ENCODE measurements at regions not wholly inside any gene's neighbourhood (a gene's known extent, or its start where the extent isn't known, plus 50 kb on each side); places are given as distances from the start of the nearest gene placed in this dataset.

GRCh38 chr5:159398936-159399335 lies 68.6 kb upstream of the IL12B start:
- H3K4me3 ChIP-seq, result no peak overlapping the region
- no peaks in the 10 kb centered on the region for H3K27me3 ChIP-seq
- DNase-seq, result no peak
- intact Hi-C loops (cut with DNase I), result no loop called here
- no peak overlapping the region for H3K27ac ChIP-seq
- H3K9me3 ChIP-seq, result no peaks in the 10 kb centered on the region
- ATAC-seq, result no peak
- H3K36me3 ChIP-seq, result no peaks in the 10 kb centered on the region
- no peak for TF ChIP-seq CTCF (IDR thresholded peaks at IDR 0.05)
- no peaks in the 10 kb centered on the region for H3K4me1 ChIP-seq

- Histone ChIP-seq H3K27ac (no peak overlapping the region), H3K36me3 (no peaks in the 10 kb centered on the region), H3K4me3 (no peak overlapping the region), H3K4me1 (no peaks in the 10 kb centered on the region), H3K27me3 (no peaks in the 10 kb centered on the region), H3K9me3 (no peaks in the 10 kb centered on the region)
- no peak for DNase-seq
- intact Hi-C loops (cut with DNase I), result no loop called here
- no peak for TF ChIP-seq CTCF (IDR thresholded peaks at IDR 0.05)
- ATAC-seq, result no peak
Observed at GRCh38 chr5:159400476-159400875, 70.2 kb upstream of the IL12B start.

- H3K4me3 ChIP-seq, result no peak overlapping the region
- ATAC-seq, result no peak
Observed at GRCh38 chr5:159402311-159402710, 72.0 kb upstream of the IL12B start.

GRCh38 chr5:159402856-159403255 lies 72.6 kb upstream of the IL12B start:
- Histone ChIP-seq H3K9me3 (no peaks in the 10 kb centered on the region), H3K4me1 (no peaks in the 10 kb centered on the region), H3K27ac (no peak overlapping the region), H3K27me3 (no peaks in the 10 kb centered on the region), H3K36me3 (no peaks in the 10 kb centered on the region), H3K4me3 (no peak overlapping the region)
- no peak for TF ChIP-seq CTCF (IDR thresholded peaks at IDR 0.05)
- ATAC-seq (no peak), DNase-seq (no peak)
- intact Hi-C loops (cut with DNase I), result no loop called here

More at GRCh38 chr5:159402311-159402710, 72.0 kb upstream of the IL12B start:
- Histone ChIP-seq H3K9me3 (no peaks in the 10 kb centered on the region), H3K27ac (no peak overlapping the region), H3K27me3 (no peaks in the 10 kb centered on the region), H3K36me3 (no peaks in the 10 kb centered on the region), H3K4me1 (no peaks in the 10 kb centered on the region)
- intact Hi-C loops (cut with DNase I), result no loop called here
- no peak for DNase-seq
- TF ChIP-seq CTCF (IDR thresholded peaks at IDR 0.05), result no peak

- Histone ChIP-seq H3K9me3 (no peaks in the 10 kb centered on the region), H3K4me1 (no peaks in the 10 kb centered on the region), H3K27ac (no peak overlapping the region), H3K36me3 (no peaks in the 10 kb centered on the region), H3K27me3 (no peaks in the 10 kb centered on the region), H3K4me3 (no peak overlapping the region)
- intact Hi-C loops (cut with DNase I), result no loop called here
- no peak for TF ChIP-seq CTCF (IDR thresholded peaks at IDR 0.05)
- DNase-seq (no peak), ATAC-seq (no peak)
Observed at GRCh38 chr5:159403906-159404681, 73.8 kb upstream of the IL12B start.
